GM23338 (cell line): ENCODE measurements at regions not wholly inside any gene's neighbourhood (a gene's known extent, or its start where the extent isn't known, plus 50 kb on each side); places are given as distances from the start of the nearest gene placed in this dataset.

Experiments
- EZH2 ChIP-seq: fragments of 200-600 bp; sonication (generic); IDR thresholded peaks from one replicate; pipeline ENCODE4 v1.8.0; 2017; ENCODE audit warnings: antibody characterized with exemption, mild to moderate bottlenecking, low read depth; ENCODE audit not compliant: unreplicated experiment
- JUNB ChIP-seq: IDR thresholded peaks from one replicate; pipeline ENCODE4 v1.6.1; 2016; ENCODE audit warnings: antibody characterized with exemption; ENCODE audit not compliant: unreplicated experiment
- NANOG ChIP-seq: IDR thresholded peaks from 2 replicates; pipeline ENCODE4 v1.6.1; 2016; ENCODE audit warnings: antibody characterized with exemption, borderline replicate concordance
- STAT1 ChIP-seq: IDR thresholded peaks from one replicate; pipeline ENCODE4 v1.6.1; 2016; ENCODE audit warnings: antibody characterized with exemption; ENCODE audit not compliant: unreplicated experiment
- ZNF114 ChIP-seq: fragments of 250-450 bp; sonication (Bioruptor Pico); IDR thresholded peaks from 2 replicates; pipeline ENCODE4 v1.5.0; 2020; ENCODE audit warnings: mild to moderate bottlenecking, moderate library complexity
- TF ChIP-seq, protein P1 (sequence below): fragments of 250-450 bp; sonication (Bioruptor Pico); IDR thresholded peaks from 2 replicates; pipeline ENCODE4 v1.5.0; 2020; ENCODE audit warnings: mild to moderate bottlenecking, moderate library complexity
- TF ChIP-seq, protein P2 (sequence below): IDR thresholded peaks from 2 replicates; pipeline ENCODE4 v1.6.1; 2016; ENCODE audit warnings: antibody characterized with exemption
- TF ChIP-seq, protein P3 (sequence below): IDR thresholded peaks from one replicate; pipeline ENCODE4 v1.6.1; 2018; ENCODE audit warnings: antibody characterized with exemption; ENCODE audit not compliant: unreplicated experiment

DNA sequence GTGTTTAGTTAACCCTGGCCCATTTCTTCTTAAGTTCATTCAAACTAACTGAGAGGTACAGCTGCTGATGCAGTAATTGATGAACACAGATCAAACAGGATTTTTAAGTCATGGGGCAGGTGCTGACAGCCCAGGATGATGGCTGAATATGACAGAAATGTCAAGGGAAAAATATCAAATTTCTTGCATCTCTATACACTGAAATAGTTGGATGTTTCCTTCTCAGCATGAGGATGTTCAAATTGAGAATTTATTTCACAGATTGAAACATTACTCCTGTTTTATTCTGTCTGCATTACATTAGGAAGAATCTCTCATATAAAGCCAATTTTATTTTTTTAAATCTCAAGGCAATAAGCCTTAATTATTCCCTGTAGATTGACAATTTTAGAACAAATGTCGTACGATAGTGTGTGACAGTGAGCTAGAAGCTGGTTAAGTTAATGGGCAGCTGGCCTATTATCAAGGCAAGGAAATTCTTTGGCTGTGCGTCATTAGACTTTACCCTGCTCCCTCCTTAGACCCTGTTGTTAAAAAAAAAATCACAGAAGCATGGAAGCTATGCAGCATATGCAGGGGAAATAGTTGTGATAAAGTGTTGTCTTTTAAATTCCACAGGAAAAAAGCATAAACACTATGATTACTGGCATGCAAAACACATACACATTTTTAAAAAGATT is 183.8 kb upstream of the KCNMB2 start (continued):
- TF ChIP-seq, protein P1, sequence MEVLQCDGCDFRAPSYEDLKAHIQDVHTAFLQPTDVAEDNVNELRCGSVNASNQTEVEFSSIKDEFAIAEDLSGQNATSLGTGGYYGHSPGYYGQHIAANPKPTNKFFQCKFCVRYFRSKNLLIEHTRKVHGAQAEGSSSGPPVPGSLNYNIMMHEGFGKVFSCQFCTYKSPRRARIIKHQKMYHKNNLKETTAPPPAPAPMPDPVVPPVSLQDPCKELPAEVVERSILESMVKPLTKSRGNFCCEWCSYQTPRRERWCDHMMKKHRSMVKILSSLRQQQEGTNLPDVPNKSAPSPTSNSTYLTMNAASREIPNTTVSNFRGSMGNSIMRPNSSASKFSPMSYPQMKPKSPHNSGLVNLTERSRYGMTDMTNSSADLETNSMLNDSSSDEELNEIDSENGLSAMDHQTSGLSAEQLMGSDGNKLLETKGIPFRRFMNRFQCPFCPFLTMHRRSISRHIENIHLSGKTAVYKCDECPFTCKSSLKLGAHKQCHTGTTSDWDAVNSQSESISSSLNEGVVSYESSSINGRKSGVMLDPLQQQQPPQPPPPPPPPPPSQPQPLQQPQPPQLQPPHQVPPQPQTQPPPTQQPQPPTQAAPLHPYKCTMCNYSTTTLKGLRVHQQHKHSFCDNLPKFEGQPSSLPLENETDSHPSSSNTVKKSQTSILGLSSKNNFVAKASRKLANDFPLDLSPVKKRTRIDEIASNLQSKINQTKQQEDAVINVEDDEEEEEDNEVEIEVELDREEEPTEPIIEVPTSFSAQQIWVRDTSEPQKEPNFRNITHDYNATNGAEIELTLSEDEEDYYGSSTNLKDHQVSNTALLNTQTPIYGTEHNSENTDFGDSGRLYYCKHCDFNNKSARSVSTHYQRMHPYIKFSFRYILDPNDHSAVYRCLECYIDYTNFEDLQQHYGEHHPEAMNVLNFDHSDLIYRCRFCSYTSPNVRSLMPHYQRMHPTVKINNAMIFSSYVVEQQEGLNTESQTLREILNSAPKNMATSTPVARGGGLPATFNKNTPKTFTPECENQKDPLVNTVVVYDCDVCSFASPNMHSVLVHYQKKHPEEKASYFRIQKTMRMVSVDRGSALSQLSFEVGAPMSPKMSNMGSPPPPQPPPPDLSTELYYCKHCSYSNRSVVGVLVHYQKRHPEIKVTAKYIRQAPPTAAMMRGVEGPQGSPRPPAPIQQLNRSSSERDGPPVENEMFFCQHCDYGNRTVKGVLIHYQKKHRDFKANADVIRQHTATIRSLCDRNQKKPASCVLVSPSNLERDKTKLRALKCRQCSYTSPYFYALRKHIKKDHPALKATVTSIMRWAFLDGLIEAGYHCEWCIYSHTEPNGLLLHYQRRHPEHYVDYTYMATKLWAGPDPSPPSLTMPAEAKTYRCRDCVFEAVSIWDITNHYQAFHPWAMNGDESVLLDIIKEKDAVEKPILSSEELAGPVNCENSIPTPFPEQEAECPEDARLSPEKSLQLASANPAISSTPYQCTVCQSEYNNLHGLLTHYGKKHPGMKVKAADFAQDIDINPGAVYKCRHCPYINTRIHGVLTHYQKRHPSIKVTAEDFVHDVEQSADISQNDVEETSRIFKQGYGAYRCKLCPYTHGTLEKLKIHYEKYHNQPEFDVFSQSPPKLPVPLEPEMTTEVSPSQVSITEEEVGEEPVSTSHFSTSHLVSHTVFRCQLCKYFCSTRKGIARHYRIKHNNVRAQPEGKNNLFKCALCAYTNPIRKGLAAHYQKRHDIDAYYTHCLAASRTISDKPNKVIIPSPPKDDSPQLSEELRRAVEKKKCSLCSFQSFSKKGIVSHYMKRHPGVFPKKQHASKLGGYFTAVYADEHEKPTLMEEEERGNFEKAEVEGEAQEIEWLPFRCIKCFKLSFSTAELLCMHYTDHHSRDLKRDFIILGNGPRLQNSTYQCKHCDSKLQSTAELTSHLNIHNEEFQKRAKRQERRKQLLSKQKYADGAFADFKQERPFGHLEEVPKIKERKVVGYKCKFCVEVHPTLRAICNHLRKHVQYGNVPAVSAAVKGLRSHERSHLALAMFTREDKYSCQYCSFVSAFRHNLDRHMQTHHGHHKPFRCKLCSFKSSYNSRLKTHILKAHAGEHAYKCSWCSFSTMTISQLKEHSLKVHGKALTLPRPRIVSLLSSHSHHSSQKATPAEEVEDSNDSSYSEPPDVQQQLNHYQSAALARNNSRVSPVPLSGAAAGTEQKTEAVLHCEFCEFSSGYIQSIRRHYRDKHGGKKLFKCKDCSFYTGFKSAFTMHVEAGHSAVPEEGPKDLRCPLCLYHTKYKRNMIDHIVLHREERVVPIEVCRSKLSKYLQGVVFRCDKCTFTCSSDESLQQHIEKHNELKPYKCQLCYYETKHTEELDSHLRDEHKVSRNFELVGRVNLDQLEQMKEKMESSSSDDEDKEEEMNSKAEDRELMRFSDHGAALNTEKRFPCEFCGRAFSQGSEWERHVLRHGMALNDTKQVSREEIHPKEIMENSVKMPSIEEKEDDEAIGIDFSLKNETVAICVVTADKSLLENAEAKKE = no peak
- TF ChIP-seq, protein P2, sequence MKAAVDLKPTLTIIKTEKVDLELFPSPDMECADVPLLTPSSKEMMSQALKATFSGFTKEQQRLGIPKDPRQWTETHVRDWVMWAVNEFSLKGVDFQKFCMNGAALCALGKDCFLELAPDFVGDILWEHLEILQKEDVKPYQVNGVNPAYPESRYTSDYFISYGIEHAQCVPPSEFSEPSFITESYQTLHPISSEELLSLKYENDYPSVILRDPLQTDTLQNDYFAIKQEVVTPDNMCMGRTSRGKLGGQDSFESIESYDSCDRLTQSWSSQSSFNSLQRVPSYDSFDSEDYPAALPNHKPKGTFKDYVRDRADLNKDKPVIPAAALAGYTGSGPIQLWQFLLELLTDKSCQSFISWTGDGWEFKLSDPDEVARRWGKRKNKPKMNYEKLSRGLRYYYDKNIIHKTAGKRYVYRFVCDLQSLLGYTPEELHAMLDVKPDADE = no peak
- TF ChIP-seq, protein P3, sequence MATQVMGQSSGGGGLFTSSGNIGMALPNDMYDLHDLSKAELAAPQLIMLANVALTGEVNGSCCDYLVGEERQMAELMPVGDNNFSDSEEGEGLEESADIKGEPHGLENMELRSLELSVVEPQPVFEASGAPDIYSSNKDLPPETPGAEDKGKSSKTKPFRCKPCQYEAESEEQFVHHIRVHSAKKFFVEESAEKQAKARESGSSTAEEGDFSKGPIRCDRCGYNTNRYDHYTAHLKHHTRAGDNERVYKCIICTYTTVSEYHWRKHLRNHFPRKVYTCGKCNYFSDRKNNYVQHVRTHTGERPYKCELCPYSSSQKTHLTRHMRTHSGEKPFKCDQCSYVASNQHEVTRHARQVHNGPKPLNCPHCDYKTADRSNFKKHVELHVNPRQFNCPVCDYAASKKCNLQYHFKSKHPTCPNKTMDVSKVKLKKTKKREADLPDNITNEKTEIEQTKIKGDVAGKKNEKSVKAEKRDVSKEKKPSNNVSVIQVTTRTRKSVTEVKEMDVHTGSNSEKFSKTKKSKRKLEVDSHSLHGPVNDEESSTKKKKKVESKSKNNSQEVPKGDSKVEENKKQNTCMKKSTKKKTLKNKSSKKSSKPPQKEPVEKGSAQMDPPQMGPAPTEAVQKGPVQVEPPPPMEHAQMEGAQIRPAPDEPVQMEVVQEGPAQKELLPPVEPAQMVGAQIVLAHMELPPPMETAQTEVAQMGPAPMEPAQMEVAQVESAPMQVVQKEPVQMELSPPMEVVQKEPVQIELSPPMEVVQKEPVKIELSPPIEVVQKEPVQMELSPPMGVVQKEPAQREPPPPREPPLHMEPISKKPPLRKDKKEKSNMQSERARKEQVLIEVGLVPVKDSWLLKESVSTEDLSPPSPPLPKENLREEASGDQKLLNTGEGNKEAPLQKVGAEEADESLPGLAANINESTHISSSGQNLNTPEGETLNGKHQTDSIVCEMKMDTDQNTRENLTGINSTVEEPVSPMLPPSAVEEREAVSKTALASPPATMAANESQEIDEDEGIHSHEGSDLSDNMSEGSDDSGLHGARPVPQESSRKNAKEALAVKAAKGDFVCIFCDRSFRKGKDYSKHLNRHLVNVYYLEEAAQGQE = no peak
- TF ChIP-seq ZNF114 (CRISPR knock-in tag) (no peak), NANOG (no peak), STAT1 (no peak), JUNB (no peak), EZH2 (no peak)
